SK-N-SH (cell line): ENCODE measurements at regions not wholly inside any gene's neighbourhood (a gene's known extent, or its start where the extent isn't known, plus 50 kb on each side); places are given as distances from the start of the nearest gene placed in this dataset.
"Not testable (repeated sequence)": the region's sequence is repeated elsewhere in the genome, so short reads cannot be mapped to it uniquely, and the experiment has no call there.

Experiments used
- CTCF ChIP-seq: fragments of 200-600 bp; sonication (generic); IDR thresholded peaks from 2 replicates; pipeline ENCODE4 v1.6.1; 2017; ENCODE audit warnings: antibody characterized with exemption, mild to moderate bottlenecking, moderate library complexity
- MAX ChIP-seq: IDR thresholded peaks from 2 replicates; pipeline ENCODE4 v1.4.0; 2012; ENCODE audit warnings: low read depth
- PBX3 ChIP-seq: IDR thresholded peaks from 2 replicates; pipeline ENCODE4; 2012
- TEAD4 ChIP-seq: IDR thresholded peaks from 2 replicates; pipeline ENCODE4 v1.4.0; 2012; ENCODE audit warnings: mild to moderate bottlenecking, borderline replicate concordance; ENCODE audit not compliant: insufficient read depth
- ZBTB33 ChIP-seq: IDR thresholded peaks from 2 replicates; pipeline ENCODE4 v1.4.0; 2012; ENCODE audit warnings: low read depth, borderline replicate concordance

GRCh38 chr7:55702831-55703230 is 130.5 kb upstream of the VOPP1 start:
- not testable (repeated sequence) for TF ChIP-seq ZBTB33, CTCF, TEAD4, MAX, PBX3
